Activated CD8-positive, alpha-beta memory T cell treated with anti-CD3 and anti-CD28 coated beads, Interleukin-2, amount 50 U/mL, for 4 hours (primary cell): ENCODE measurements at regions not wholly inside any gene's neighbourhood (a gene's known extent, or its start where the extent isn't known, plus 50 kb on each side); places are given as distances from the start of the nearest gene placed in this dataset.
"Not testable (repeated sequence)": the region's sequence is repeated elsewhere in the genome, so short reads cannot be mapped to it uniquely, and the experiment has no call there.

Source experiments
- DNase-seq: peaks from one replicate; pipeline ENCODE4 v3.0.0-alpha.2; 2020

DNA sequence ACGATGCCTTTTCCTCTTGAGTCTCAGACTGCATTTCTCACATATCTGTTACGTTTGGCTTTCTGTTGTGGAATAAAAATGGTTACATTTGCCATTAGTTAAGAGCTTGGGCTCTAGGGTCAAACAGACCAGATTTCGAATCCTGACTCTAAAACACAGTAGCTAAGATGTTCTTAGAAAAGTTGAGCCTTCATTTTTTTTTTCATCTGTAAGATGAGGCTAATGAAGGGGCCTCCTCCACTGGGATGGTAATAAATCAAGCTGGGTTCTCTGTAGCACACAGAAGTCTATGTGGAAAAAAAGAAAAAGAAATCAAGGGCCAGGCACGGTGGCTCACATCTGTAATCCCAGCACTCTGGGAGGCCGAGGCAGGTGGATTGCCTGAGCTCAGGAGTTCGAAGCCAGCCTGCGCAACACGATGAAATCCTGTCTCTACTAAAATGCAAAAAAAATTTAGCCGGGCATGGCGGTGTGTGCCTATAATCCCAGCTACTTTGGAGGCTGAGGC, 49.9 kb upstream of the CAPRIN1 start:
- DNase-seq = no peak

DNA sequence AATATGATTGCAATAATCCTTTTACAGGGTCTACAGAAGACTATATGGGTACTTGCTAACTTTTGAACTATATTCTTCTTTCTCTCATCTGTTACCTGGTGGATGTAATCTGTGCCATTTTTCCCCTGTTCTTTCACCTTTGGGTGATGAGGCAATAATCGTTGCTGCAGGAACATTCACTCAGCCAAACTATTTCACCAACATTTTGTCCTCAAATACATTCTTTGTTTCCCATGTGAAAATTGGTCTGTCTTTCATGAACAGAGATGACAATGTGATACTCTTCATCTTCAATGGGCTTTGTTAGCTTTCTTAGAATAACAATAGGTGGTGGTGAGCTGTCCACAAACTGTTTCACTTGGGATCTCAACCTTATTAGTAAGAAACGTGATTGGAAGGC, 52.1 kb upstream of the CAPRIN1 start:
- DNase-seq = no peak

DNA sequence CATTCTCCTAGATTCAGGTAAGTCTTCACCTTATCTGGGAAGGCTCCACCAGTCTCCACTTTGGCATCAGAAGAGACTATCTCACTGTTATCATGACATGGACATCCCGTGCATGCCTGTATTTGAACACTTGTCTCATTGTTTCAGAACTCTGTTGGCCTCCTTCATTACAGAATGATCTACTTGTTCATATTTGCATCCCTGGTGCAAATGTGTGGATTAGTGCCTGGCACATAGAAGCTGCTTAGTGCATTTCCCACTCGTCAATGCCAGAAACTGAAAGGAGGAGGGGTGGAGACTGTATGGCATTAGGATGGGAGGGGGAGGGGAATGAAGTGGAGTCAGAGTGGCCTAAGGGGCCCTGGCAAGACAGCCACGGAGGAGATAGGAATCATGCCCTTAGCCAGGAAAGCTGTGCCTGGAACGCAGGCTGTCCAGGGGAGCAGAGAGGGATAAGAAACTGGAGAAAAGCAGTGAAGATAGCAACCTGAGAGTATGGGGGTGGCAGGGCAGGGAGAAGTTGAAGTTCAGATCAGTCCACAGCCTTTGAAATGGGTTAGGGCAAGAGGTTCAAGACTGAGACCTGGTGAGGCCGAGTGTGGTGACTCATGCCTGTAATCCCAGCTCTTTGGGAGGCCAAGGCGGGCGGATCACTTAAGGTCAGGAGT, 53.8 kb upstream of the CAPRIN1 start:
- DNase-seq = no peak

DNA sequence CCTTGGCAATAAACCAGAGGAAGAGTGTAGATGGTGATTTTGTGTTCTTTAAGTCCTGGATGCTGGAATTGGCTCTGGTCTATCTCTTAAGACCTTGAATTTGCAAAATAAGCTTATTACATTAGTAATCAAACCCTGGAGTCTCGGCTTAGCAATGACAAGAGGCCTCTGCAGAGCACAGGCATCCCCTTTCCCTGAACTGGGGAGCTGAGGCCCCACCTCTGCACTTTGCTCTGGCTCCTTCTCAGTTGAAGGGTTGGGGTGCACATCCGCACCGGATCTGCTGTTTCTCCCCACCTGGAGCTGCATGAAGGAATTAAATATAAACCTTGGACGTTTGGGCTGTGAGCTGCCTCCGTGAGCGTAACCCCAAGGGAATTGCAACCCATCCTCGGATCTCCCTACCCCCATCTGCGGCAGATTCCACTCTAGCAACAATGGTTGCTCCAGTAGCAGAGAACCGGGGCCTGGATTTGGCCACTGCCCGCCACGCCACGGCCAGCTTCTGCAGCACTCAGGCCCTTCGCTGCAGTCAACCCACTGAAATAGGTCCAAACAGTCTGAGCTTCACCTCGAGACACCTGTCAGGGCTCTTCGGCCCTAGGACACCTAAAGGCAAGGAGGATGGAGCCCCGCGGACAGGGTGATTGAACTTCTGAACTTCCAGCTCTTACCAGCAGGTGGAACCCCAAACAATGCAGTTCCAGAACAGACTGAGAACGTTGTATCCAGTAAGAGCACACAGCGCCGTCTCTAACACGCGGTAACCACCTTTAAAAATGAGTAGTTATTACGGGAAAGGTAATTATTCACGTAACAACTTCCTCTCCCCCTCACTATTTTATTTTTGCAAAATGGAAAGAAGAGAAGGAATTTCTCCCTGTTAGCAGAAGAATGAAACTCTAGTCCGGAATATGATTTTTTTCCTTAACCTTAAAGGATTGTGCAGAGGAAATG, 54.8 kb upstream of the CAPRIN1 start:
- peak; percentile 72 for DNase-seq

DNA sequence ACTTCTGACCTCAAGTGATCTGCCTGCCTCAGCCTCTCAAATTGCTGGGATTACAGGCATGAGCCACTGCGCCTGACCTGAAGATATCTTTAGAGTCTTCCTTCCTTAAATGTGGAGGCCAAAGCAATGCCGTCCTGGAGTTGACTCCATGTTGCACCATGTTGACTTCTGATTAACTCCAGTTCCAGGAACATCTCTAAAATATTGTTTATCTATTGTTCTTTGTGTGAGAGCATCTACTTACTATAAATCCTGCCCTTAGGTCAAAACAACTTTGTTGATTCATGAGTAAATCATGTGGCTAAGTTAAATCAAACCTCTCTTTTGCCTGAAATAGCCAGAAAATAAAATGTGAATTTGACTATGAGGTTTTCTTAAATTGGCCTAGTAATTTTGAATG, 56.6 kb upstream of the CAPRIN1 start:
- DNase-seq = no peak

DNA sequence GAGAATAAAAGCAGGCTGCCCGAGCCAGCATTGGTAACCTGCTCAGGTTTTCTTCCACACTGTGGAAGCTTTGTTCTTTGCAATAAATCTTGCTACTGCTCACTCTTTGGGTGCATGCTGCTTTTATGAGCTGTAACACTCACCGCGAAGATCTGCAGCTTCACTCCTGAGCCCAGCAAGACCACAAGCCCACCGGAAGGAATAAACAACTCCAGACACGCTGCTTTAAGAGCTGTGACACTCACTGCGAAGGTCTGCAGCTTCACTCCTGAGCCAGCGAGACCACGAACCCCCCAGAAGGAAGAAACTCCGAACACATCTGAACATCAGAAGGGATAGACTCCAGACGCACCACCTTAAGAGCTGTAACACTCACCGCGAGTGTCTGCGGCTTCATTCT, 60.4 kb upstream of the CAPRIN1 start:
- DNase-seq = not testable (repeated sequence)

DNA sequence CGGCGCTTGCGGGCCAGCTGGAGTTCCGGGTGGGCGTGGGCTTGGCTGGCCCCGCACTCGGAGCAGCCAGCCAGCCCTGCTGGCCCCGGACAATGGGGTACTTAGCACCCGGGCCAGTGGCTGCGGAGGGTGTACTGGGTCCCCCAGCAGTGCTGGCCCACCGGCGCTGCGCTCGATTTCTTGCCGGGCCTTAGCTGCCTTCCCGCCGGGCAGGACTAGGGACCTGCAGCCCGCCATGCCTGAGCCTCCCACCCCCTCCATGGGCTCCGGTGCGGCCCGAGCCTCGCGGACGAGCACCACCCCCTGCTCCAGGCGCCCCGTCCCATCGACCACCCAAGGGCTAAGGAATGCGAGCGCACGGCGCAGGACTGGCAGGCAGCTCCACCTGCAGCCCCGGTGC, 61.4 kb upstream of the CAPRIN1 start:
- not testable (repeated sequence) for DNase-seq

DNA sequence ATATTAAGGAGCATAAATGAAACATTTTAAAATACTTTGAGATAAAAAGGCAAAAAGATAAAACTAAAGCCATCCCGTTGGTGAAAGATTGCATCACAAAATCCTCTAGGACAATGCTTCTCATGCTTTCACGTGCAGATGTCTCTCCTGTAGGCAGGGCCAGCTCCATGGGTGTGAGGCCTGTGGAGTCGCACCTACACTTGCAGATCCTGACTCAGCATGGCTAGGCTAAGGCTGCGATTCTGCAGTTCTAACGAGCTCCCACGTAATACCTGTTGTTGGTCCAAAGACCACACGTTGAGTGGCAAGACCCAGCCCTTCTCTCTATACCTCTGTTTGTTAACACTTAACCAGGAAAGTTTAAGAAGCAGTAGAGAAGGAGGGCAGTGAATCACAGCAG, 62.1 kb upstream of the CAPRIN1 start:
- DNase-seq = no peak

DNA sequence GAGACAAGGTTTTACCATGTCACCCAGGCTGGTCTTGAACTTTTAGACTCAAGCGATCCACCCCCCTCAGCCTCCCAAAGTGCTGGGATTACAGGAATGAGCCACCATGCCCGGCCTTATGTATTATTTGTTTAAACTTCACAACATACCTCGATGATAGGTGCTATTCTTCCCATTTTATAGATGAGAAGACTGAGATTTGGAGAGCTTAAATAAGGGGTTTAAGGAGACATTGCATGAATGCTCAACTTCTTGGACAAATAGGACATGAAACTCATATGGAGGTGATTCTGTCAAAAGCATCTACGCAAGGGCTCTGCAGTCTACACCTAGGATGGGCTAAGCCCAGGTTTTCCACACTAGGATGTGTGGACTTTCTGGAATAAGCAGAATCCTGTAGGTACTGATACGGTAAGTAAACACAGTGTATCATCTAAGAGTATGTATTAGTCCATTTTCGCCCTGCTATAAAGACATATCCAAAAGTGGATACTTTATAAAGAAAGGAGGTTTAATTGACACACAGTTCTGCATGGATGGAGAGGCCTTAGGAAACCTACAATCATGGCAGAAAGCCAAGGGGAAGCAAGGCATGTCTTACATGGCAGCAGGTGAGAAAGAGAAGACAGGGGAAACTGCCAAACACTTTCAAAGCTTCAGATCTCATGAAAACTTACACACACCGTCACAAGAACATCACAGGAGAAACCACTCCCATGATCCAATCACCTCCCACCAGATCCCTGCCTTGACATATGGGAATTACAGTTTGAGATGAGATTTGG, 62.8 kb upstream of the CAPRIN1 start:
- DNase-seq = no peak

DNA sequence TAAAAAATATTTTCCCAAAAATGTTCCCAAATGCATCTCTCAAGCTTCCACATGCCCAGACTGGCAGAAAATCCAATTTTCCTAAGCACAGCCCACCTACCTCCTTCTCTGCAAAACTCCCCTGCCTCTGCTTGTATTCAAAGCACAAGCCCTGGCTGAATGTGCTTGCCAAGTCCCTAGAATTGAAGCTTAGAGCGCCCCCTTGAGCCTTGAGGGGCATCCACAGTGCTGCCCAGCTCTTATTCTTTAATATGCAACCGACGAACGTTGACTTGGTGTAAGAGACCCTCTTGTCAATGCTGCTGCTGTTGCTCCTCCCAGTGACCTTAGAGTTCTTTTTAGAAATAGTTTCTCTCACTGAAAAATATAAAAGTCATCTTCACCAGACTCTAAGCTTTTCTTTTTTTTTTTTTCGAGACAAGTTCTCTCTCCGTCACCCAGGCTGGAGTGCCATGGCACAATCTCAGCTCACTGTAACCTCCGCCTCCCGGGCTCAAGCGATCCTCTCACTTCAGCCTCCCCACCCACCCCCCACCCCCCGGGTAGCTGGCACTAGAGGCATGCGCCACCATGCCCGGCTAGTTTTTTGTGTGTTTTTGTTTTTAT, 63.5 kb upstream of the CAPRIN1 start:
- DNase-seq = peak; percentile 74

DNA sequence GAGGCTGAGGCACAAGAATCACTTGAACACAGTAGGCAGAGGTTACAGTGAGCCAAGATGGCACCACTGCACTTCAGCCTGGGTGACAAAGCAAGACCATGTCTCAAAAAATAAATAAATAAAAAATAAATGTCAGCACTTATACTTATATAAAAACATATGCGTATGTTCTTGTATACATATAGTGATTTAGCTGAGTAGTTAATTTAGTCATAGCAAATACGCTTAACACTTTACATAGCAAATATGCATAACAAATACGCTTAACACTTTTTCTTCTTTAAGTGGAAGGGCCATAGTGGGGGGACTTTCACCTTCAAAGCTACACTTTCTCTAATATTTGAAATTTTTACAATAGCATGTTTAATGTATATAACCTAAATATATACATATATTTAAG, 64.0 kb upstream of the CAPRIN1 start:
- no peak for DNase-seq

DNA sequence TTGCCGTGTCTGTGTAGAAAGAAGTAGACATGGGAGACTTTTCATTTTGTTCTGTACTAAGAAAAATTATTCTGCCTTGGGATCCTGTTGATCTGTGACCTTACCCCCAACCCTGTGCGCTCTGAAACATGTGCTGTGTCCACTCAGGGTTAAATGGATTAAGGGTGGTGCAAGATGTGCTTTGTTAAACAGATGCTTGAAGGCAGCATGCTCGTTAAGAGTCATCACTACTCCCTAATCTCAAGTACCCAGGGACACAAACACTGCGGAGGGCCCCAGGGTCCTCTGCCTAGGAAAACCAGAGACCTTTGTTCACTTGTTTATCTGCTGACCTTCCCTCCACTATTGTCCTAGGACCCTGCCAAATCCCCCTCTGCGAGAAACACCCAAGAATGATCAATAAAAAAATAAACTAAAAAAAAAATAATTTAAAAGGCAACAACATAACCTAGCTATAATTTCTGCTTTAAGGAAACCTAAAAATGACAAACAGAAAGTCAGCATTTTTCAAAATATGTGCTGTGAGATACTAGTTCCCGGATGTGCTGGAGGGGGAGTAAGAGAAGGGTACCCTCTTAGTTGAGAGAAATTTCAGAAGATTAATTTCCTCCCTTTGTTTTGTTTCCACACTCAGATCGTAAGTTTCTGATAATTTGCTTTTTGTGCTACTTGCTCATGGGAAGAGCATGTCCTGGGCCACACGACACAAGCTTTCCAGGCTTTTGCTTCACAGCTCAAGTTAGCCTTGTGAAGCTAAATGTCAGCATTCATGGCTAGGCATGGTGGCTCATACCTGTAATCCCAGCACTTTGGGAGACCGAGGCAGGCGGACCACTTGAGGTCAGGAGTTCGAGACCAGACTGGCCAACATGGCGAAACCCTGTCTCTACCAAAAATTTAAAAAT, 64.7 kb upstream of the CAPRIN1 start:
- not testable (repeated sequence) for DNase-seq

DNA sequence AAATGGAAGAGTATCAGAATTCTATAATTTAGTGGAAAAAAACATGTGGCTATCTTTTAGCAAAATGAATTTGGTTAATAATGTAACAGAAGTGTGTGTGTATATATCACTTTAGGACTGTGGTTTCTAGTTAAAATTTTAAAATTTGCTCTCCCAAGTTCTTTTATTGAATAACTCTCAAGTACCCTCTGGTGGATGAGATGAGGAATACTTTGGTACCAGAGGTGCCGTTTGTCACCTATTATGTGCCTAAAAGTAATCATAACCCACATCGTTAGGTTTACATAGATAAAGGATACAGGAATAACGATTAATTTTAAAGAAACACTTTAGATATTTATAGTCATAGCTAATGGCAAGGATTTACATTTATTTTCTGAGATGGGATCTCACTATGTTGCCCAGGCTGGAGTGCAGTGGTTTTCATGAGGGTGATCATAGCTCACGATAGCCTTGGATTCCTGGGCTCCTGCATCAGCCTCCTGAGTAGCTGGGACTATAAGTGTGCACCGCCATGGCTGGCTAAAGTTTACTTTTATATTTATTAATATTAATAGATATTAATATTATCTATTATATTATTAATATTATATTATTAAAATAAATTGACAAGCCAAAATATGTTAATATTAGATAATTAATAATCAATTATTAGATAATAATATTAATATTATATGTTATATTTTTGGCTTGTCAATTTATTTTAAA, 66.7 kb upstream of the CAPRIN1 start:
- no peak for DNase-seq

DNA sequence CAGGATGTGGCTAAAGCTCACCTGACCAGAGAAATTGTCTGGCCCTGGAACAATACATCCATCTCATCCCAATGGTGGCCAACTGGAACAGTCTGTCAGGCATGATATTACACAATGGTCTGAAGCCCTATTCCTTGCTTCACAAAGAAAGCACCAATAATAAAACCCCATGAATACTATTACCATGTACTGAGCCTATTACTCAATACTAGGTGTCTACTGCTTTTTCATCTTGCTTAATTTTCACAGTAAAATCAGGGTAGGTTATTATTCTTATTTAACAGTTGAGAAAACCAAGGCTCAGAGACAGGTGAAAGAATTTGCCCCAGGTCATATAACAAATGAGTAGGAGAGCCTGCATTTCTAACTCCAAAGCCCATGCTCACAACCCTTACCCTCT, 68.9 kb upstream of the CAPRIN1 start:
- DNase-seq = no peak

DNA sequence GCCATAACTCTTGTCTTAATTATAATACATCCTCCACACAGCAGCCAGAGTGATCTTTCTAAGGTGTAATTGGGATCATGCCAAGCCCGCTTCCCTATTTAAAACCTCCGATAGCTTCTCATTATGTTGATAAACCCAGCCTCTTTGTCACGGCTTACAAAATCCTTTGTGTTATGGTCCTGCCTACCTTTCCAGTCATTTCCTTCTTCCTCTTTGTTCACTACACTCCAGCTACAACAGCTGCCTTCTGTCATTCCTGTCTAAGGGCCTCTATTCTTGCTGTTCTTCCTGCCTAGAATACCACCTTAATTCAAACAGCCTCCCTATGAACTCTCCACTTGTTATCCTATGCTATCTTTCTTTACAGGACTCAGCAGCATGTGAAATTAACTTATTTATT, 70.6 kb upstream of the CAPRIN1 start:
- DNase-seq = no peak

DNA sequence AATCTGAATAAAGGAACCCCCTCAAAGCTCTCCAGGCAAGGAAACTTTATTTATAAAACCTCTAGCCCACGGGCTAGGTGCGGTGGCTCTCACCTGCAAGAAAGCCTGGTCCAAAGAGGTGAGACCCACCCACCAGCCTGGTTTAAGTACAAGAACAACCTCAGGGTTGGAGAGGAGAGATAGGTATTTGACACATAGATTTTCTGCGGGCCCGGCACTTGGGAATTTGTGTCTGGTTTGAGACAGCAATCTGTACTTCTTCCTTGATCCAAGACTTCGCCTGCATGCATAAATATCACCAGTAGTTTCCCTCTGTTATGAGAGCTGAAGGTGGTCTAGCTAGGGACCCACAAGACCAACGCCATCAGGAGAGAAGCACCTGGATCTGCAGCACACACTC, 73.2 kb upstream of the CAPRIN1 start:
- no peak for DNase-seq

DNA sequence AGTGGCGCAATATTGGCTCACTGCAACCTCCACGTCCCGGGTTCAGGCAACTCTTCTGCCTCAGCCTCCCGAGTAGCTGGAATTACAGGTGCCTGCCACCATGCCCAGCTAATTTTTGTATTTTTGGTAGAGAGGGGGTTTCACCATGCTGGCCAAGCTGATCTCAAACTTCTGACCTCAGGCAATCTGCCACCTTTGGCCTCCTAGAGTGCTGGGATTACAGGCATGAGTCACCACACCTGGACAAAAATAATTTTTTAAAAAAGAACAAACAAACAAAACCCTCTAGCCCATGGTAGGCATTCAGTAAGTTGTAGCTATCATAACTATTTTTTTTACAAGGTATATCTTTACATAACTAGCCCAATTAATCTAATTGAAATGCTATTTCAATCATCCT, 73.9 kb upstream of the CAPRIN1 start:
- DNase-seq = no peak

DNA sequence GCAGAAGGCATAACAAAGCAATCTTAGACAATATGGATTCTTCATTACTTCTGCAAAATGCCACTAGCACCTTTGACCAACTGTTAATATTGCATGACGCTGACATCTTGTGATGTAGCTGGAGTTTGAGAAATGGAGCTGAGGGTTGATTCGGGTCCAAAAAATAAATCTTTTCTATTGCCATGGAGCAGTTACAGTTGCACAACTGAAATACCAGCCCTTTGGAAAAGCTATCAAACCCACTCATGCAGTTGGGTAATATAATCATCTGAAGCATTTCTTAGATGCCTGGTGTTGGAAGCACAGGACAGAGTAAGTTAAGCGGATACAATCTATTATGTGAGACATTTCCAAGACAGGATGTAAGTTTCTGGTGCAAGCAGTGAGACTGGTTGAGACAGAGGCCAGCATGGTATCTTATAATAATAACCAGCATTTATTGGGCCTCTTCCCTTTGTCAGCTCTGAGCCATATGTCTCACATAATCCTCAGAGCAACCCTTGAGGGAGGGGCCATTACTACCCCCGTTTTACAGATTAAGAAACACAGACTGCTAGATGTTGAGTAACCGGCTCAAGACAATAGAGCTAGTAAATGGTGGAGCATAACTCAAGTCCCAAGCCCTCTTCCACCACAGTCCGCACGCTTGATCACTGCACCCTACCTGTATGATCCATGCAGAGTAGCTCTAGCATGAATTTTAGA, 74.9 kb upstream of the CAPRIN1 start:
- DNase-seq = no peak

DNA sequence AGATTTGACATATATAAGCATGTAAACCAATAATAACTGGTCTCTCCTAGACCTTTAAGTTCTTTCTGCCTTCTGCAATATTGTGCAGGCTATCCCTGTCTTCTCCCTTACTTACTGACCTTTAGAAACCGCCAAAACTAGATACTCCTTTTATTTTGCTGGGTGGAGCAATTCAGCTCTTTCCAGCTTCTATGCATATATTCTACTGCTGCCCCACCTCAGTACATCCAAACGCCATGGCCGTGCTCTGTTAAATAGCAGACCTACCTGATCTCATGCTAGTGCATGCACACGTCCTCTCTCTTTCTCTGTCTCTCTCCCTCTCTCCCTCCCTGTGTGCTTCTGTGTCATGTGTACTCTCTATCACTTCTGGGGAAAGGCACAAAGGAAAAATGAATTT, 76.7 kb upstream of the CAPRIN1 start:
- DNase-seq = no peak

DNA sequence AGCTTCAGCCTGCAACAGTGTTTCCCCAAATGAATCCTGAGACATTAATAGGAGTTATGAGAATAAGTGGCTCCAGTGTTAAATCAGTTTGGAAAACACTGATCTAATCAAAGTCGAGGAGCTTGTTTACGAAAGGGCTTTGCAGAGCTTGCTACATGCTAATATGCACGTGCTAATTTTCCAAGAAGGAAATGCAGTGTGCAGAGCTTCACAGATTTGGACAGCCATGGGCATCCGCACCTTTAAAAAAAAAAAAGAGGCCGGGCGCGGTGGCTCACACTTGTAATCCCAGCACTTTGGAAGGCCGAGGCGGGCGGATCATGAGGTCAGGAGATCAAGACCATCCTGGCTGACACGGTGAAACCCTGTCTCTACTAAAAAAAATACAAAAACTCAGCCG, 79.7 kb upstream of the LMO2 start:
- DNase-seq = not testable (repeated sequence)
